Muscle of back (tissue), 3 donors: ENCODE measurements at regions not wholly inside any gene's neighbourhood (a gene's known extent, or its start where the extent isn't known, plus 50 kb on each side); places are given as distances from the start of the nearest gene placed in this dataset.
"Not testable (repeated sequence)": the region's sequence is repeated elsewhere in the genome, so short reads cannot be mapped to it uniquely, and the experiment has no call there.

Experiments used
- DNase-seq, 3 donors: peaks; one replicate each; pipeline versions ENCODE4 v3.0.0 to v3.0.0-alpha.2; 2013

DNA sequence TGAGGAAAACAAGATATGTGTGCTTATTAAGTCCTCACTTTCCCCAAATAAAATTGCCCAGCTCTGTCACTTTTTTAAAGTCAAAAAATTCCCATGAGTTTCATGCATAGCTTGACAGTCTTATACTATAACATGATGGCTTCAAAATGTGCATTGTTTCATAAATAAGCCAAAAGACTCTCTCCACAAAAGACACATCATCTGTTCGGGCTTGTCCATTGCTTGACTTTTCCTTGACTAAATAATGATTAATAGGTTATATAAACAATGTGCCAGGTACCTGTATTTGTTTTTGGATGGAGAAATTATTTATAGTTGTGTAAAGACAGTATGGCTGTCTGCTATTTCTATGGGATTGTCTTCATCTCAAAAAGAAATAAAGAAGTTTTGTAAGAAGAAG, 329.2 kb upstream of the KLF3 start:
- DNase-seq: no peak

DNA sequence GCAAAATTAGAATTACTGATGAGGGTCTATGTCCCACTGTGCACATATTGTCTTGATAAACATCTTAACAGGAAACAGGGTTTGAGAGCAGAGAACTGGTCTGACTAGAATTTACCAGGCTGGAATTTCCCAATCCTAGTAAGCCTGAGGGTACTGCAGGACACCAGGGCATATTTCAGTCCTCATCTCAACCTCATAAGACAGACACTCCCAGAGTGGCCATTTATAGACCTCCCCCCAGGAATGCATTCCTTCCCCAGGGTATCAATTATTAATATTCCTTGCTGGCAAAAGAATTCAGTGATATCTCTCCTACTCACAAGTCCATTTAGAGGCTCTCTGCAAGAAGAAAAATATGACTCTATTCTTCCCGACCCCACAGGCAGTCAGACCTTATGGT, 325.1 kb upstream of the KLF3 start:
- DNase-seq: not testable (repeated sequence)

DNA sequence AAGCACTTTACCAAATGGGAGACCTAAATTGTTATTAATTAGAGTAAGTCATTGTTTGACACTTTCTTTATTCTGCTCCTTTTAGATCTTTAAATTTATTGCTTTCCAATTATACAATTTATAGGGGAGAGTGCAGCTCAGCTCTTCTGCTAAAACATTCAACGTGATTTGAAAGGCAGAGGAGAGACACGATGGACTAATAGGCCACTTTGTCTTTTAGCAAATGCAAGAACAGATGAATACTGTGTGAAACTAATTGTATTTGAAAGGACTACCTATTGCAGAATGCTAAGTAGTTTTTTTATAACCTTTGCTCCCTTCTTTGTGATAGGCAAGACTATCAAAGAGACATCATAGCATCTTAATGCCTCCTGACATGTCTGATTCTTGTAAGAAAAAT, 320.4 kb upstream of the KLF3 start:
- no peak for DNase-seq

DNA sequence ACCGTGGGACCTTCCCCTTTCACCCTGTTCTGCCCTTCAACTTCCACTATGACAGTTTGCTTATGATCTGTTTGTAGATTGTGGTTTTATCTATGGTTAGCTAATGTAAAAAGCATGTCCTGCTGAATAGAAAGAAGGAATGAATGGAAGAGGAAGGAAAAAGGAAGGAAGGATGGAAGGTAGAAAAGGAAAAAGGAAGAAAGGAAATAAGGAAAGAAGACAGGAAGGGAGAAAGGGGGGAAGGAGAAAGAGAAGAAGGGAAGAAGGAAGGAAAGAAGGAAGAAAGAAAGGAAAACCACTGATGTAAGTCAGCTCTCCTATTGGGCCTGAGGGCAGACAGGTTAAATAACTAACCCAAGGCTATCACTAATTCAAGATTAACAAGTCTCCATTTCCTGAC, 319.1 kb upstream of the KLF3 start:
- DNase-seq: no peak

DNA sequence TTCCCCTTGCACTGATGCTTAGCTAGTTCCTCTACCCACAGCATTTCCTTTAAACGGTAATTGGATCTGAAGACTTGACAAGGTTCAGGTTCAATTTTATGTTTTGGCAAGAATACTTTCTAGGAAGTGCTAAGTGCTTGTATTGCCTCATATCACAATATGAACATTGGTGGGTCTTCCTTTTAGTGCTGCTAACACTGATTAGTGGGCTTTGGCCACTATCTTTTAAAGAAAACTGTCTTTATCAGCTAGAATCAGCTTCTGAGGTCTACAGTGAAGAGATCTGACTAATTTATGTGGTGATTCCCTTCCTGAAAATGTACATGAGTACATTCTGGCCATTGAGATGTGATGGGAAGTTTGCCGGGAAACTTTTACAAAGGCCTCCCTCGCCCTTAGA, 316.7 kb upstream of the KLF3 start:
- DNase-seq: no peak

DNA sequence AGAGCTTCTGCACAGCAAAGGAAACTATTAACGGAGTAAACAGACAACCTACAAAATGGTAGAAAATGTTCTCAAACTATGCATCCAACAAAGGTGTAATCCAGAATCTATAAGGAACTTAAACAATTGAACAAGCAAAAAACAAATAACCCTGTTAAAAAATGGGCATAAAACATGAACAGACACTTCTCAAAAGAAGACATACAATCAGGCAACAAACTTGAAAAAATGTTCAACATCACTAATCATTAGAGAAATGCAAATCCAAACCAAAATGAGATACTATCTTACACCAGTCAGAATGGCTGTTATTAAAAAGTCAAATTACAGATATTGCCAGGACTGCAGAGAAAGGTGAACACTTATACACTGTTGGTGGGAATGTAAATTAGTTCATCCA, 309.6 kb upstream of the KLF3 start:
- DNase-seq: no peak

DNA sequence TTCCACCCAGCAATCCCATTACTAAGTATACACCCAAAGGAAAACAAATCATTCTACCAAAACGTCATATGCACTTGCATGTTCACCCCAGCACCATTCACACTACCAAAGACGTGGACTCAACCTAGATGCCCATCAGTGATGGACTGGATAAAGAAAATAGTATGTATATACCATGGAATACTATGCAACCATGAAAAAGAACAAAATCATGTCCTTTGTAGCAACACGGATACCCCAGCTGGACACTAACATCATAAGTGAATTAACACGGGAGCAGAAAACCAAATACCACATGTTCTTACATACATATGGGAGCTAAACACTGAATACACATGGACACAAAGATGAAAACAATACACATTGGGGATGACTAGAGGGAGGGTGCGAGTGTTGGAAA, 309.1 kb upstream of the KLF3 start:
- no peak for DNase-seq

DNA sequence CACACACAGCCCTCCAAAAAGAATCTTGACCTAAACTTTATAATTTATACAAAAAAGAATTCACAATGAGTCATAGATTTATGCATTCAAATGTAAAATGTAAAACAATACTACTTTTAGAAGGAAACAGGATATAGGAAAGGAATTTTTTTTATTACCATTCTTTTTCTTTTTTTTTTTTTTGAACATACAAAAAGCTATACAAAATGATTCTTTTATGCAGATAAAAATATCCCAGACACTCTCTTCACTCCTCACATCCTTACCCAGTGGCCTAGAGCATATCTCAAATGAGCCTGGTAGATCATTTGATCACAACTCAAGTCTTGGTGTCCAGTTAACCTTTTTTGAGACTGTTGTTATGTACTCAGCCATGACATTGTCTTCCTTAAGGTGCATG, 307.3 kb upstream of the KLF3 start:
- no peak for DNase-seq

DNA sequence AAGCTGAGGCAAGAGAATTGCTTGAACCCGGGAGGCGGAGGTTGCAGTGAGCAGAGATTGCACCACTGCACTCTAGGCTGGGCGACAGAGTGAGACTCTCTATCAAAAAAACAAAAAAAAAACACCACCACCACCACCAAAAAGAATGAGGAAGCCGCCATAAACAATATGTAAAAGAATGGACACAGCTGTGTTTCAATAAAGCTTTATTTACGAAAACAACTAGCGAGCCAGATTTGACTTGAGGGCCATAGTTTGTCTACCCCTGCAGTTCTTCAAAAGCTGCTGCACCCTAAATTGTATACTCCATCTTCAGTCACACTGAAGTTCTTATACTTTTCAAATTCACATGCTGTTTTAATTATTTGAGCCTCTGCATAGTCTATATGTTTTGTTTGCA, 306.5 kb upstream of the KLF3 start:
- DNase-seq: no peak

DNA sequence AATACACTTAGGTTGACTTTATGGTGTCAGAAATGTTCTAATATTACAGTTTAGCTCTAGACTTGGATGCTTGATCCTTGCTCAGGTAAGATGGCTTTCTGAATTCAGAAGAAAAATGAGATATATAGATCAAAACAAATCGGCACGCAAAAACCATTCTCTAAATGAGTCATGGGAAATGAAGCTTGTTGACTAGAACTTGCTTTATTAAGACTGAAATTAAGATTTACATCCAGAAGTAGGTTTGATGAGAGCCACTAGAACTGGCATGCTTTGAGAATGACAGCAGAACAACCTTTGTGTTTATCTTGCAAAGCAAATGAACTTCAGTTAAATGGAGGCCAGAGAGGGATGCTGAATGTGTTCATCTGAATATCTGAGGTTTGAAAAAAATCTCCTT, 304.9 kb upstream of the KLF3 start:
- no peak for DNase-seq

DNA sequence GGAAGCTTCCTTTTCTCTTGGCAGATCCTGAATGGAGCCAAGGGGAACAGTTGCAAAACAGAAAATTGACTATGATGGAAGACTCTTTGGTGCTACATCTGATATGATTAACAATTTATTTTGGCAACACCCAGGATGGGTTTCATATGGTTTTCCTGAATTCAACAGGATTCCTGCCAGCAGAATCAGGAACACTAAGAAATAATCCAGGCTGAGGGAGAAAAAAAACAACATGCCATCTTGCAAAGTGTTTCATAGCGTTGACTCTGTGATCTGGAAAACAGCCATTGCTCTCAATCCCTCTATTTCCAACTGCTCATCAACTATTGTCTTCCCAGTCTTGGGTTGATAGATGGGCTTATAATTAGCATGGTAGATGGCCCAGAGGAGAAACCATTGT, 303.8 kb upstream of the KLF3 start:
- no peak for DNase-seq

DNA sequence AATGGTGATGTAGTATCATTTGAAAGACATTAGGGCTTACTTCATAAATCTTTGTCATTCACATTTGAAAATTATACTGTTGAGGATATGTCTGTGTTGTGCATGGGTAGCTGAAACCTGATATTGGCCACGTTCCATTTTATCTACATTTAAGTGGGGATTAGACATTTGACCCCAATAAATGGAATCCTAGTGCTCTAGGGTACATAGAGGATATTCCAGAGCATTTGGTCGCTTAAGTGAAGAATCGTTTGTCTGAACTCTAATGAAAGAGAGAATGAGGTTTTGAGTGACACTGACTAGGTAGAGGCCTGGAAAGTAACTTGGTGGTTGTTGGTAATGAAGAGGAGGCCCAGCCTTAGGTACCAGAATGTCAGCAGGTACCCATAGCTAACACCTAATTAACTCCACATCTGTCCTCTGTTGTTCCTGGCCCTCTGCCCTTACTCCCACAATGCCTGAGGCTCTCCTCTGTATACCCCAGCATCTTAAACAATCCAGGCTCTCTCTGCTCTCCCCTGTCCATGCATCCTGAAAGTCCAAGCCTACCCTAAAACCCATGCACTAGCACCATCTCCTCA, 299.5 kb upstream of the KLF3 start:
- no peak for DNase-seq

DNA sequence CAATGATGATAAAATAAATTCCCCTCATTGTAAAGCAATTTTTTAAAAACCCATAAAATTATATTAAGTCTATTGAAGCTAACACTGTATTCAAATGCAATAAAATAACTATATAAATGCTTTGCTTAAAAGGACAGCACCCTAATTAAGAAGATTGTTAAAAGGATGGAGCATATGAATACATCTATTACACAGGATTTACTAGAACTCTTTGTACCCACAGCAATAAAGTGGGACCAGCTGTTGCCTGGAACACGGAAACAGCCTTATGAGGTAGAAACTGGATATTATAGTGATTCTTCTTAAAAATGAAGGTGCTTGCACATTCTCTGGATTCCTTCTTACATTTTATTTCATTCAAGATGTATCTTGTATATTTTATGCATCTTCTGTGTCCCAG, 298.7 kb upstream of the KLF3 start:
- DNase-seq: no peak

DNA sequence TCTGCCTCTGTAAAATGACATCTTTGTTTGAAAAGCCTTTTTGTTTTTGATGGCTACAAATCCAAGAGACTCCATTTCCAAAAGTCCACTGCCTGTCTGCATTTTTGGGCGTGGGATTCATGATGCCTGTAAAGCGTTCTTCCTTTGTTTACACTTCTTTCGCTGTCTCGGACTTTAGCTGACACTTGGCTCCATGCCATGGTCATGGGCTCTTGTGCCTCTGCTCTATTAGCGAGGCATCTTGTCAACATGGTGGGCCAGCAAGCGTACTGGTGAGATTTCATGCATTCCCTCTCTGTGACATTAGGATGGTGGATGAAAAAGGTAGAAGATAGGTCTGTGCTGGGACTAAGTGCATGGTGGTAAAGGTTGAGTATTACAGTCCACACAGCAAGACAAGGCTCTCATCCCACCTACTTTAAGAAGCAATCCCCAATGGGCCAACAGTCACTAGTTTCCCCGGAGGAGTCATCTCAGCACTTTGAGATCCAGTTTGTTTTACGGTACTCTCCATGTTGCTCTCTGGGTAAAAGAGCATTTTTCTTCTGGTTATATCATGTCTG, 298.2 kb upstream of the KLF3 start:
- peak in 1 of 3 donors; percentile 29 for DNase-seq

DNA sequence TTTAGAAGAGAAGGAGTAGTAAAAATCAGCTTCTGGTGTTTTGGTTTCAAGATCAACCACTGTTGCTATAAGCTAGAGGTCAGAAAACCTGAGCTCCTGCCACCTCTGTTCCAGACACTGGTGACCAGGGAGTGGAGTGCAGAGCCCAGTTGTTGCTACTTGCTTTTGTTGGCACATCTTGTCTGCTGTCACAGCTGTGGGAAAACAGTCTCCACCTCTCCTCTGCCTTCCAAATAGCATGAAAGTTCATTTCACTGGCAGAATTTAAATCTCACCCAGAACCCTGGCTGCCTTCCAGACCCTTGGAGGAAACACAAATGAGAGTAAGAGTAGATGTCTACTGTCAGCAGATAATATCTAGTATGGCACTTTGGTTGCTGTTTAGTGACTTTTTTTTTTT, 297.5 kb upstream of the KLF3 start:
- DNase-seq: peak in 1 of 3 donors; percentile 50

DNA sequence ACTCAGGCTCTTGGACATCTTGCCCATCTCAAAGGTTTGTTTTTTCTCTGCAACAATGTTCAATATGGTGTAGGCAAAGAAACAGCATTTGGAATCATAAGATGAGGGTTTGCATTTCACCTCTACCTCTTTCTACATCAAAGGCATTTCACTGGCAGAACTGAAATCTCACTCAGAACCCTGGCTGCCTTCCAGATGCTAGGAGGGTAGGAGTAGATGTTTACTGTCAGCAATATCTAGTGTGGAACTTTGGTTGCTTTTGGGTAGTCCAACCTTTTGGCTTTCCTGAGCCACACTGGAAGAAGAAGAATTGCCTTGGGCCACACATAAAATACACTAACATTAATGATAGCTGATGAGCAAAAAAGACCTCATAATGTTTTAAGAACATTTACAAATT, 297.0 kb upstream of the KLF3 start:
- DNase-seq: no peak

DNA sequence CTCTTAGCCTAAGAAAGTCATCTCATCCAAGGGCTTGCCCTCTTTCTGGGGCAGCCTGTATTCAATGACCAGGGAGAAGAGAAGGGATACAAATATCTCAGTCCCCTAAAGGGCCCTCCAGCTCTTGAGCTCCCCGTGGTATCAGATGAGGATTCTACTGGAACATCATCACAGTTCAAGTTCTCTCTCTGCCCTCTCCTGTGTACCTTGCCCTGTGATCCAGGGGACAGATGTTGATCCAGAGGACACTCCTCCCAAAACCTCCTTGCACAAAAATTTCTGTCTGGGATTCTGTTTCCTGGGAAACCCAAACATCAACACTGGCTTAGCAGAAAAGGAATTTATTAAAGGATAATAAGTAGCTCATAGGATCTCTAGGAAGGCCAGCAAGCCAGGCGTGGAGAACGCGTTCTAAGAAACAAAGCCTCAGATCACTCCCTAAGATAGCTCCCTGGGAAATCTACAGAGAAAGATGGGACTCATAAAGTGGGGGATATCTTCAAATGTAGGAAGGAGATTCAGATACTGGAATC, 296.3 kb upstream of the KLF3 start:
- peak in 2 of 3 donors; percentile 74 to 84 for DNase-seq

DNA sequence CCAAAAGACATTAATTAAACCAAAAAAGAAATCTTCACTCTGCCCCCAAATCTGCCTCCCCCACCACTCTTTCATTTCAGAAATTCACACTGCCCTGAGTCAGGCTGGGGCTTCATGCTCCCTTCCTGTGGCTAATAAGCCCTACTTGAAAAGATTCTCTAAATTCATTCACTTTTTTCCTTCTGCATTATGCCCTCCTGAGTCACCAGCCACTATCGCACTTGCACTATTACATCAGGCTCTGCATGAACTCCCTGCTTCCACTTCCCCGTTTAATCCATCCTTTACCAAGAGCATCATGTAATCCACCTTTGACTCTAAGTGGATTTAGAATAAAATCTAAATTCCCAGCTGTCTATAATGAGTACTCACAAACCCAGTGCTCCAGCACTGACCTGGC, 295.4 kb upstream of the KLF3 start:
- no peak for DNase-seq

DNA sequence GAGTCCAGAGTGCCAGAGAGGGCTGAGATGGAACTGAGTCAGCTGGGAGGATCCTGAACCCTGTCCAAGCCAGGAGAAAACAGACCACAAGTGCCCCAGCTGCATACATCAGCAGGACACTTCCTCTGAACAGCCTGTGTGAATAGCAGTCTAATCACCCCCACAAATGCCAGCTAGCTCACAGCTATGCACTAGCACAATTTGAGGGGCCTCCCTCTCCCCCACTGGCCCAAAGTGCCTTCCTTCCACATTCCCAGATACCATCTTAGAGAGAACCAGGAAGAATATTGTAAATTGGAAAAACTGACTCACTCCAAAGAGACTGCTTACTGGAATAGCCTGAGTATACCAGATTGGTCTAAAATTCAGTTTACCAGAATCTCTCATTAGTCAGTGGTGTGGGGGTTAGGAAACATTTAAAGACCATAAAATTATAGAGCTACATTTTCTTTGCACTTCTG, 292.6 kb upstream of the KLF3 start:
- no peak for DNase-seq

DNA sequence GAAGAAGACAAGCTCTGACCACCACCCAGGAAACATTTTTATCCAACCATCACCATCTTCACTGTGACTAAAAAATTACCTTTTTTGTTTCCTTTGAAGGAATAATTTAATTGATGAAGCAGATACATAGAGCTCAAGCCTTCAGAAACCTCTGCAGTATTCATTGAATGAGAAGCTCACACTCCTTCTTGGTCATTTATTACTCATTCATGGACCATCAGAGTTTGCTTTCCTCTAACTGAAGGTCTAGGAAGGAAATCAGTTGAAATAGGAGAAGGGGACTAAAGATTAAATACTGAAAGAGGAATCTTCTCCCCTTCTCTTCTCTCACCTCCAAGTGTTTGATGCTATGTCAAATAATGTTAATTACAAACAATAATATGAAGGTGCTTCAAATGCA, 290.6 kb upstream of the KLF3 start:
- no peak for DNase-seq

DNA sequence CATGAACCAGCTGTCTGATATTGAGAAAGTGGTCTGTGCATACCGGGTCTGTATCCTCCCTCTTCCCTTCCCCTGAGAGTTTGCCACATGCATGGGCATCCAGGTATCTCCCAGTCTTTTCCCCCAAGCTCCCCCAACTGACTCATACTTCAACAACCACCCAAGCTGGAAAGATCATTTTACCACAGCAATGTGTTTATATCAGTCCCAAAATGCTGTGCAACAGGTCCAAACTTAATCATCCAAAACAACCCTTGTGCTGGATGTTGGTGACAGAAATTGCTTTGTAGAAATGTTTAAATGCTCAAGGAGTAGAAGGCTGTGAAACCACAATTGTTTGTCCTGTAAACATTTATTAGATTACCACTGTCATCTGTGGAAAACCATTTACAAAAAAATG, 286.8 kb upstream of the KLF3 start:
- DNase-seq: no peak

DNA sequence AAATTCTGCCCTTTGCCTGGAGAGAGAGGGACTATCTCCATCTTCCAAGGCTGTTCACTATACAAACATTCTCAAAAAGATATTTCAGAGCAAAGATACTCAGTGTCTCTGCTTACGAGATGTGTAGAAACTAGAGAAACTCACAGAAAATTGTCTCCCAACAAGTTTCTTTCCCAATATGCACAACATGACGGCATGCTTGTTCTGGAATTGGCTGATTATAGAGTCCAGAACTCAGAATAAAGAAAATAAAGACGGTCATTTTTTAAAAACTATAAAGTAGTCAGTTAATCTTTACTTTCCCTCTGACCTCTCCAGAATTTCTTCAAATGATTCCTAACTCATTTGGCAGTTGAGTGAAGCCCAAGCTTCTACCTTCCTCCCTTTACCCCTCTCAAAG, 285.5 kb upstream of the KLF3 start:
- no peak for DNase-seq

DNA sequence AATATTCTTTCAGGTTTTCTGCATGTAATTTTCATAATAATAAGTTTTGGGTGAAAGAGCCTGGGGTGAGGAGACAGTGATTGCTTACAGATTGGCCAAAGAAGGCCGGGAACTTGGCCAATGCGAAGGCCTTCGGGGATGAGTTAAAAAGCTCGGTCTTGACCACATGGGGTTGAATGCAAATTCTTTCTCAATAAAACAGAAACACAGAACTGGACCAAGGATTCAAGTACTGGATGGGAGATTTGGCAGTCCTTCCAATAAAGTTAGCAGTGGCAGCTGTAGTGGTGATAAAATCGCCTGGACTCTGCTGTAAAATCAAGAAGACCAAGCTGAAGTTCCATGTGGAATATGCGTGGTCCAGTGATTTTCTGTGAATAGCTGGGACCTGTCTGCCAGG, 282.2 kb upstream of the KLF3 start:
- peak in 2 of 3 donors; percentile 63 to 75 for DNase-seq

DNA sequence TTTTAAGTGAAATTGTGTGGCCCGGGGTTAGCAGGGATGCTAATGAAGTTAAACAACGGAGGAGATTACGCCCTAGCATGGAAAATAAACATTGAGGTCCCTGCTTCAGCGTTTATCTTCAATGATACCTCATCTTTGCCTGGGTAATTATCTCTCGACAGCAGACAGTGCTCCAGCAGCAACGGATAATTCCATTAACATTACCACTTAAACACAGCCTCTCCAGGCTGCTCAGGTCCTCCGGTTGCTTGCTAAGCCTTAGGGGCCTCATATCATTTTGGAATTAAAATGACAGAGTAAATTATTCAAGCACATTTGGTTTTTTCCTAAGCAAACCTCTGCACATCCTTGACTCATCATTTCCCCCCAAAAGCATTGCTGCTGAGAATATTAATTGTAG, 281.5 kb upstream of the KLF3 start:
- no peak for DNase-seq
